HepG2 (cell line): ENCODE measurements at regions not wholly inside any gene's neighbourhood (a gene's known extent, or its start where the extent isn't known, plus 50 kb on each side); places are given as distances from the start of the nearest gene placed in this dataset.

ENCODE experiments used
- ARNTL ChIP-seq: sonication (generic); formaldehyde crosslinking; IDR thresholded peaks from 2 replicates; pipeline ENCODE4 v1.4.0; 2020; ENCODE audit warnings: mild to moderate bottlenecking, missing genetic modification reagents
- DMTF1 ChIP-seq: sonication (generic); formaldehyde crosslinking; IDR thresholded peaks from 2 replicates; pipeline ENCODE4 v1.4.0; 2020; ENCODE audit warnings: mild to moderate bottlenecking, missing genetic modification reagents
- FIP1L1 ChIP-seq: fragments of 200-400 bp; formaldehyde crosslinking; IDR thresholded peaks from 2 replicates; pipeline ENCODE4 v1.6.1; 2018; ENCODE audit warnings: low read depth, mild to moderate bottlenecking, low read length, moderate library complexity, borderline replicate concordance; ENCODE audit not compliant: insufficient read depth
- FOXM1 ChIP-seq: sonication (generic); formaldehyde crosslinking; IDR thresholded peaks from 2 replicates; pipeline ENCODE4 v1.5.0; 2020; ENCODE audit warnings: missing genetic modification reagents
- GTF3A ChIP-seq: sonication (generic); formaldehyde crosslinking; conservative IDR thresholded peaks from 2 replicates; pipeline ENCODE4 v1.4.0; 2020; ENCODE audit warnings: mild to moderate bottlenecking, missing genetic modification reagents
- MATR3 ChIP-seq: sonication (generic); formaldehyde crosslinking; IDR thresholded peaks from 2 replicates; pipeline ENCODE4 v1.4.0; 2020; ENCODE audit warnings: missing genetic modification reagents
- MYC ChIP-seq: sonication (generic); formaldehyde crosslinking; IDR thresholded peaks from 2 replicates; pipeline ENCODE4 v1.9.0; 2021; ENCODE audit warnings: missing genetic modification reagents, borderline replicate concordance
- PITX1 ChIP-seq: sonication (generic); formaldehyde crosslinking; IDR thresholded peaks from 2 replicates; pipeline ENCODE4 v1.5.1; 2020; ENCODE audit warnings: mild to moderate bottlenecking, missing genetic modification reagents
- REST ChIP-seq, 2 experiments: IDR thresholded peaks; 2 replicates each; pipeline ENCODE4 v1.6.1; 2011 to 2012; ENCODE audit warnings: low read length in 2 of 2, borderline replicate concordance in 1 of 2, low read depth in 1 of 2, mild to moderate bottlenecking in 1 of 2, moderate library complexity in 1 of 2
- SMARCC2 ChIP-seq: fragments of 450-650 bp; IDR thresholded peaks from 2 replicates; pipeline ENCODE4 v1.6.1; 2017; ENCODE audit warnings: antibody characterized with exemption, mild to moderate bottlenecking
- SOX13 ChIP-seq, 3 experiments: fragments of 450-650 bp in 1 of 3; sonication (generic) in 1 of 3; formaldehyde crosslinking in 1 of 3; IDR thresholded peaks in 2 of 3; conservative IDR thresholded peaks in 1 of 3; 2 replicates each; pipeline versions ENCODE4 v1.5.0 to v1.6.1; 2016 to 2020; ENCODE audit warnings: antibody characterized with exemption in 1 of 3, mild to moderate bottlenecking in 1 of 3, missing compliant biosample characterization in 1 of 3, missing genetic modification reagents in 1 of 3, moderate library complexity in 1 of 3
- SP4 ChIP-seq: sonication (generic); formaldehyde crosslinking; IDR thresholded peaks from 2 replicates; pipeline ENCODE4 v1.8.1; 2023; ENCODE audit warnings: mild to moderate bottlenecking, missing genetic modification reagents
- TOE1 ChIP-seq: sonication (generic); formaldehyde crosslinking; IDR thresholded peaks from 2 replicates; pipeline ENCODE4 v1.4.0; 2020; ENCODE audit warnings: mild to moderate bottlenecking, missing genetic modification reagents
- YY1 ChIP-seq: IDR thresholded peaks from 2 replicates; pipeline ENCODE4 v1.6.1; 2011; ENCODE audit warnings: low read length, low read depth, moderate library complexity, mild to moderate bottlenecking; ENCODE audit not compliant: insufficient read depth, insufficient replicate concordance
- ZFP36L2 ChIP-seq: sonication (generic); formaldehyde crosslinking; IDR thresholded peaks from 2 replicates; pipeline ENCODE4 v1.4.0; 2020; ENCODE audit warnings: missing genetic modification reagents
- ZMYM2 ChIP-seq: sonication (generic); formaldehyde crosslinking; IDR thresholded peaks from 2 replicates; pipeline ENCODE4 v1.8.0; 2022; ENCODE audit warnings: mild to moderate bottlenecking, missing genetic modification reagents
- ZNF205 ChIP-seq: IDR thresholded peaks from 2 replicates; pipeline ENCODE4 v1.6.1; 2018; ENCODE audit warnings: missing biosample characterization, missing genetic modification reagents
- ZNF264 ChIP-seq: sonication (generic); formaldehyde crosslinking; IDR thresholded peaks from 2 replicates; pipeline ENCODE4 v1.4.0; 2020; ENCODE audit warnings: missing genetic modification reagents
- ZNF530 ChIP-seq: sonication (generic); formaldehyde crosslinking; IDR thresholded peaks from 2 replicates; pipeline ENCODE4 v1.5.0; 2020; ENCODE audit warnings: low read depth, mild to moderate bottlenecking, missing genetic modification reagents
- ZNF543 ChIP-seq: sonication (generic); formaldehyde crosslinking; IDR thresholded peaks from 2 replicates; pipeline ENCODE4 v1.4.0; 2020; ENCODE audit warnings: mild to moderate bottlenecking, missing genetic modification reagents
- ZNF550 ChIP-seq: sonication (generic); formaldehyde crosslinking; IDR thresholded peaks from 2 replicates; pipeline ENCODE4 v1.4.0; 2020; ENCODE audit warnings: mild to moderate bottlenecking, missing genetic modification reagents, borderline replicate concordance
- ZNF558 ChIP-seq: sonication (generic); formaldehyde crosslinking; IDR thresholded peaks from 2 replicates; pipeline ENCODE4 v1.9.0; 2022; ENCODE audit warnings: mild to moderate bottlenecking, missing genetic modification reagents, borderline replicate concordance
- ZNF670 ChIP-seq: sonication (generic); formaldehyde crosslinking; IDR thresholded peaks from 2 replicates; pipeline ENCODE4 v1.8.0; 2022; ENCODE audit warnings: mild to moderate bottlenecking, missing genetic modification reagents, borderline replicate concordance
- ZNF709 ChIP-seq: sonication (generic); formaldehyde crosslinking; IDR thresholded peaks from 2 replicates; pipeline ENCODE4 v1.5.0; 2020; ENCODE audit warnings: mild to moderate bottlenecking, missing genetic modification reagents
- TF ChIP-seq, protein P1 (sequence below), 2 experiments: fragments of 450-650 bp in 1 of 2; sonication (generic) in 1 of 2; formaldehyde crosslinking; IDR thresholded peaks; 2 replicates each; pipeline versions ENCODE4 v1.5.0 to v1.8.0; 2020 to 2022; ENCODE audit warnings: mild to moderate bottlenecking in 1 of 2, missing genetic modification reagents in 1 of 2

DNA sequence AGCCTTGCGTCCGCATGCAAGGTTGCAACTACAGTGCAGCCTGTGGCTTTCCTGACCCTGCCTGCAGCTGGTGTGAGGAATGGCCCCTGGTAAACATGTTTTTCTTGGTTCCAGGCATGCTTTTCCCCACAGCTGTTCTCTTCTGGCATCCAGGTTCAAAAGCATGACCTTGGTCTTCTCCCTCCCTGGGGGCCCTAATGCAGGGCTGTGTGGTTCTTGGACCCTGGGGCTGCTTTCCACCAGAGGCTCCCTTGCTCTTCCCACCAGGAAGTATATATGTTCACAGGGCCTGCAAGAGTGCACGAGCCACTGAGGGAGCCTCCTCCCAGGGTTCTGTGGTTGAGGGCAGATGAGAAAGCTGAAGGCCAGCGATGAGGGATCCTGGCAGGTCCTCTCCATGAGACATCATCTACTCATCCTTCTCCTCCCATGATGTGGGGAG, 125.9 kb downstream of the BCL2L11 start (continued):
- TF ChIP-seq, protein P1, sequence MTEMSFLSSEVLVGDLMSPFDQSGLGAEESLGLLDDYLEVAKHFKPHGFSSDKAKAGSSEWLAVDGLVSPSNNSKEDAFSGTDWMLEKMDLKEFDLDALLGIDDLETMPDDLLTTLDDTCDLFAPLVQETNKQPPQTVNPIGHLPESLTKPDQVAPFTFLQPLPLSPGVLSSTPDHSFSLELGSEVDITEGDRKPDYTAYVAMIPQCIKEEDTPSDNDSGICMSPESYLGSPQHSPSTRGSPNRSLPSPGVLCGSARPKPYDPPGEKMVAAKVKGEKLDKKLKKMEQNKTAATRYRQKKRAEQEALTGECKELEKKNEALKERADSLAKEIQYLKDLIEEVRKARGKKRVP (CRISPR knock-in tag; IDR thresholded peaks at IDR 0.05) = no peak
- no peak for TF ChIP-seq ZFP36L2
- TF ChIP-seq MYC (CRISPR knock-in tag) = peak; percentile 68; the same call in 1 of the 2 replicates
- no peak for TF ChIP-seq SMARCC2
- TF ChIP-seq ZMYM2 (CRISPR knock-in tag) = 0 out of 2 replicates have a peak, but pooled peaks have one; percentile 32
- TF ChIP-seq ZNF530 (CRISPR knock-in tag) = no peak
- TF ChIP-seq ZNF205 (CRISPR knock-in tag) = peak; percentile 77; the same call in 1 of the 2 replicates
- peak; percentile 89 for TF ChIP-seq ZNF264 (CRISPR knock-in tag)
- no peak for TF ChIP-seq REST (IDR thresholded peaks at IDR 0.05; ENCODE audit: borderline replicate concordance in 1 of 2, low read depth in 1 of 2, low read length in 2 of 2)
- TF ChIP-seq TOE1 = no peak
- TF ChIP-seq SP4 (CRISPR knock-in tag) = 0 out of 2 replicates have a peak, but pooled peaks have one; percentile 36
- TF ChIP-seq ZNF558 (CRISPR knock-in tag) = no peak
- no peak for TF ChIP-seq FOXM1 (CRISPR knock-in tag)
- TF ChIP-seq FIP1L1 = no peak
- peak; percentile 85; the same call in 1 of the 2 replicates for TF ChIP-seq ZNF670 (CRISPR knock-in tag)
- no peak for TF ChIP-seq ZNF543 (CRISPR knock-in tag)
- no peak for TF ChIP-seq ARNTL (CRISPR knock-in tag)
- TF ChIP-seq YY1 = peak; percentile 57
- TF ChIP-seq GTF3A (CRISPR knock-in tag) = no peak
- no peak for TF ChIP-seq ZNF550 (CRISPR knock-in tag)
- TF ChIP-seq SOX13 (IDR thresholded peaks at IDR 0.05) = no peak
- TF ChIP-seq SOX13 (CRISPR knock-in tag; conservative IDR thresholded peaks at IDR 0.05 in 1 of 2, IDR thresholded peaks at IDR 0.05 in 1 of 2) = peak in 1 of 2 experiments; percentile 76; a peak in 2 of 4 replicates
- no peak for TF ChIP-seq DMTF1 (CRISPR knock-in tag)
- no peak for TF ChIP-seq MATR3 (CRISPR knock-in tag)
- peak; percentile 75; the same call in 1 of the 2 replicates for TF ChIP-seq PITX1 (CRISPR knock-in tag)
- peak; percentile 77; the same call in 1 of the 2 replicates for TF ChIP-seq ZNF709 (CRISPR knock-in tag)
